ENCODE measurements at regions not wholly inside any gene's neighbourhood (a gene's known extent, or its start where the extent isn't known, plus 50 kb on each side); places are given as distances from the start of the nearest gene placed in this dataset.

GRCh38 chr21:27646056-27646455 lies 679.2 kb upstream of the ADAMTS5 start:
- no peak overlapping the region for H3K9ac ChIP-seq
- H3K27me3 Mint-ChIP-seq (ENCODE audit: insufficient read depth, low read depth), result no peaks in the 10 kb centered on the region
- H3K4me3 ChIP-seq, result no peak overlapping the region
- H3F3A ChIP-seq (ENCODE audit: low read depth), result no peaks in the 10 kb centered on the region
- no peaks in the 10 kb centered on the region for H3K36me3 ChIP-seq
- DNase-seq (ENCODE audit: low spot score), result no peak
- no peaks in the 10 kb centered on the region for H3K79me2 ChIP-seq (ENCODE audit: low read depth)
- H3K4me2 ChIP-seq, result no peak overlapping the region
- no peak overlapping the region for H3K4me3 Mint-ChIP-seq
- no peaks in the 10 kb centered on the region for H3K36me3 Mint-ChIP-seq
- H3K27ac ChIP-seq, result no peak overlapping the region
- H3K9me3 Mint-ChIP-seq, result peaks cover 3% of the 10 kb centered on the region
- TF ChIP-seq, protein P1, sequence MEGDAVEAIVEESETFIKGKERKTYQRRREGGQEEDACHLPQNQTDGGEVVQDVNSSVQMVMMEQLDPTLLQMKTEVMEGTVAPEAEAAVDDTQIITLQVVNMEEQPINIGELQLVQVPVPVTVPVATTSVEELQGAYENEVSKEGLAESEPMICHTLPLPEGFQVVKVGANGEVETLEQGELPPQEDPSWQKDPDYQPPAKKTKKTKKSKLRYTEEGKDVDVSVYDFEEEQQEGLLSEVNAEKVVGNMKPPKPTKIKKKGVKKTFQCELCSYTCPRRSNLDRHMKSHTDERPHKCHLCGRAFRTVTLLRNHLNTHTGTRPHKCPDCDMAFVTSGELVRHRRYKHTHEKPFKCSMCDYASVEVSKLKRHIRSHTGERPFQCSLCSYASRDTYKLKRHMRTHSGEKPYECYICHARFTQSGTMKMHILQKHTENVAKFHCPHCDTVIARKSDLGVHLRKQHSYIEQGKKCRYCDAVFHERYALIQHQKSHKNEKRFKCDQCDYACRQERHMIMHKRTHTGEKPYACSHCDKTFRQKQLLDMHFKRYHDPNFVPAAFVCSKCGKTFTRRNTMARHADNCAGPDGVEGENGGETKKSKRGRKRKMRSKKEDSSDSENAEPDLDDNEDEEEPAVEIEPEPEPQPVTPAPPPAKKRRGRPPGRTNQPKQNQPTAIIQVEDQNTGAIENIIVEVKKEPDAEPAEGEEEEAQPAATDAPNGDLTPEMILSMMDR (IDR thresholded peaks at IDR 0.05), result no peak
- TF ChIP-seq EZH2phosphoT487 (IDR thresholded peaks at IDR 0.05), result no peak
- TF ChIP-seq EZH2 (IDR thresholded peaks at IDR 0.05), result no peak
- H3K27ac Mint-ChIP-seq, result no peak overlapping the region
- H3K4me1 Mint-ChIP-seq, result no peaks in the 10 kb centered on the region
- H2AFZ ChIP-seq (replicated peaks), result no peak overlapping the region
- H3K4me1 ChIP-seq, result no peaks in the 10 kb centered on the region
- no peaks in the 10 kb centered on the region for H4K20me1 ChIP-seq (ENCODE audit: low read depth)
- H3K27me3 ChIP-seq, result no peaks in the 10 kb centered on the region
- no peaks in the 10 kb centered on the region for H3K9me3 ChIP-seq (ENCODE audit: low read depth)

DNA sequence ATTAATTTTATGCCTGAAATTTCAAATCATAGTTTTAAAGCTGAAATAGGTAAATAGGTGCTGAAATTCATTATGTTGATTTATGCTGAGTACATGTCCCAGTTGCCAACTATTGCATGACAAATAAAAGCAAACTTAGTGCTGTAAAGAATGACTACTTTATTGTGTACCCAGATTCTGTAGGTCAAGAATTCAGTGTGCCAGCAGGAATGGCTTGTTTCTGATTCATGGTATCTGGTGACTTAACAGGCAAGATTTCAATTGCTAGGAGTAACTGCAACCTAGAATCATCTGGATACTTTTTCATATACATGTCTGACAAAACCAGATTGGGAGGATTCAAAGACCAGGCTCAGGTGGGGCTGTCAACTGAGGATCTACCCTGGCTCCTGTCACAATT lies 678.4 kb upstream of the ADAMTS5 start:
- Histone ChIP-seq H3K27me3 (no peaks in the 10 kb centered on the region), H3K79me2 (ENCODE audit: low read depth) (no peaks in the 10 kb centered on the region), H4K20me1 (ENCODE audit: low read depth) (no peaks in the 10 kb centered on the region), H3K36me3 (no peaks in the 10 kb centered on the region), H3K27ac (no peak overlapping the region), H3K4me2 (no peak overlapping the region), H3F3A (ENCODE audit: low read depth) (no peaks in the 10 kb centered on the region), H3K9me3 (ENCODE audit: low read depth) (no peaks in the 10 kb centered on the region), H3K4me1 (no peaks in the 10 kb centered on the region), H3K9ac (no peak overlapping the region), H3K4me3 (no peak overlapping the region), H2AFZ (replicated peaks) (no peak overlapping the region)
- no peaks in the 10 kb centered on the region for H3K36me3 Mint-ChIP-seq
- H3K27ac Mint-ChIP-seq, result no peak overlapping the region
- H3K4me3 Mint-ChIP-seq, result no peak overlapping the region
- no peaks in the 10 kb centered on the region for H3K9me3 Mint-ChIP-seq
- TF ChIP-seq EZH2phosphoT487 (IDR thresholded peaks at IDR 0.05), result no peak
- TF ChIP-seq, protein P1 (IDR thresholded peaks at IDR 0.05), result no peak
- TF ChIP-seq EZH2 (IDR thresholded peaks at IDR 0.05), result no peak
- no peaks in the 10 kb centered on the region for H3K4me1 Mint-ChIP-seq
- no peak for DNase-seq (ENCODE audit: low spot score)
- no peaks in the 10 kb centered on the region for H3K27me3 Mint-ChIP-seq (ENCODE audit: insufficient read depth, low read depth)

DNA sequence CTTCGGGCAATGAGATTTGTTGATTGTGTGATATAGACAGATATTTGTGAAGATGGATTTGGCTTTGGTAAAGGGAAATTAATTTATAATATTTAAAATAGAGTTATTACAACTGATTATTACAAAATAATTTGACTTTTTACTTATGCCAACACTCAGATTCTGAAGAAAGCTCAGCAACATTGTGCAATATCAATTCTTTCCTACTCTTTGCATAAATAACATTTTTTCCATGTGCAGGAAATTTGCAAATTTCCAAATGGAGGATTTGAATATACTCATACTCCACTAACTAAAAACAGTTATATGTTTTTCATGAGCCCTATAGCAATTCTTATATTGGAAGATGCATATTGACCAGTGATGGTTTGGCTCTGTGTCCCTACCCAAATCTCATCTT lies 676.4 kb upstream of the ADAMTS5 start:
- no peaks in the 10 kb centered on the region for H3F3A ChIP-seq (ENCODE audit: low read depth)
- Mint-ChIP-seq H3K4me3 (no peak overlapping the region), H3K36me3 (no peaks in the 10 kb centered on the region), H3K27ac (no peak overlapping the region), H3K9me3 (no peaks in the 10 kb centered on the region), H3K4me1 (no peaks in the 10 kb centered on the region), H3K27me3 (ENCODE audit: insufficient read depth, low read depth) (no peaks in the 10 kb centered on the region)
- TF ChIP-seq EZH2 (IDR thresholded peaks at IDR 0.05) (no peak), EZH2phosphoT487 (IDR thresholded peaks at IDR 0.05) (no peak)
- TF ChIP-seq, protein P1 (IDR thresholded peaks at IDR 0.05), result no peak
- no peaks in the 10 kb centered on the region for H4K20me1 ChIP-seq (ENCODE audit: low read depth)
- no peaks in the 10 kb centered on the region for H3K27me3 ChIP-seq
- no peak overlapping the region for H3K9ac ChIP-seq
- H2AFZ ChIP-seq (replicated peaks), result no peak overlapping the region
- H3K4me1 ChIP-seq, result no peaks in the 10 kb centered on the region
- DNase-seq (ENCODE audit: low spot score), result no peak
- H3K36me3 ChIP-seq, result no peaks in the 10 kb centered on the region
- H3K4me3 ChIP-seq, result no peak overlapping the region
- no peaks in the 10 kb centered on the region for H3K79me2 ChIP-seq (ENCODE audit: low read depth)
- H3K27ac ChIP-seq, result no peak overlapping the region
- H3K9me3 ChIP-seq (ENCODE audit: low read depth), result no peaks in the 10 kb centered on the region
- H3K4me2 ChIP-seq, result no peak overlapping the region

GRCh38 chr21:27639286-27639685 lies 672.4 kb upstream of the ADAMTS5 start:
- no peak overlapping the region for H3K4me3 Mint-ChIP-seq
- H3K9me3 Mint-ChIP-seq, result no peaks in the 10 kb centered on the region

More at GRCh38 chr21:27639286-27639685, 672.4 kb upstream of the ADAMTS5 start:
- Histone ChIP-seq H3K79me2 (ENCODE audit: low read depth) (no peaks in the 10 kb centered on the region), H3K36me3 (no peaks in the 10 kb centered on the region), H3K4me1 (no peaks in the 10 kb centered on the region), H4K20me1 (ENCODE audit: low read depth) (no peaks in the 10 kb centered on the region), H2AFZ (replicated peaks) (no peak overlapping the region), H3K27ac (no peak overlapping the region), H3K27me3 (no peaks in the 10 kb centered on the region), H3K4me2 (no peak overlapping the region), H3K9ac (no peak overlapping the region), H3K4me3 (no peak overlapping the region), H3F3A (ENCODE audit: low read depth) (no peaks in the 10 kb centered on the region), H3K9me3 (ENCODE audit: low read depth) (no peaks in the 10 kb centered on the region)
- H3K27ac Mint-ChIP-seq, result no peak overlapping the region
- no peak for DNase-seq (ENCODE audit: low spot score)
- peaks cover 5% of the 10 kb centered on the region for H3K4me1 Mint-ChIP-seq
- H3K36me3 Mint-ChIP-seq, result no peaks in the 10 kb centered on the region
- TF ChIP-seq EZH2 (IDR thresholded peaks at IDR 0.05) (no peak), EZH2phosphoT487 (IDR thresholded peaks at IDR 0.05) (no peak)
- TF ChIP-seq, protein P1 (IDR thresholded peaks at IDR 0.05), result no peak
- H3K27me3 Mint-ChIP-seq (ENCODE audit: insufficient read depth, low read depth), result no peaks in the 10 kb centered on the region
